ENCODE measurements at regions not wholly inside any gene's neighbourhood (a gene's known extent, or its start where the extent isn't known, plus 50 kb on each side); places are given as distances from the start of the nearest gene placed in this dataset. TPM values are rescaled to one million over a fixed set of nuclear protein-coding genes. Genes with fewer than 3 reads are reported as not detected.
"Not testable (repeated sequence)": the region's sequence is repeated elsewhere in the genome, so short reads cannot be mapped to it uniquely, and the experiment has no call there.

GRCh38 chr10:131025333-131025732 lies 286.2 kb downstream of the TCERG1L start:
- no peak for DNase-seq

GRCh38 chr10:131027256-131027655 lies 284.3 kb downstream of the TCERG1L start:
- DNase-seq, result no peak

GRCh38 chr10:131031346-131031745 lies 280.2 kb downstream of the TCERG1L start:
- DNase-seq, result no peak

GRCh38 chr10:131032329-131033165 lies 279.0 kb downstream of the TCERG1L start:
- DNase-seq, result no peak

GRCh38 chr10:131033166-131034085 lies 278.1 kb downstream of the TCERG1L start:
- no peak for DNase-seq

- DNase-seq, result no peak
Observed at GRCh38 chr10:131034451-131034850, 277.1 kb downstream of the TCERG1L start.

- DNase-seq, result no peak
Observed at GRCh38 chr10:131035779-131036178, 275.7 kb downstream of the TCERG1L start.

- no peak for DNase-seq
Observed at GRCh38 chr10:131038056-131038455, 273.5 kb downstream of the TCERG1L start.

GRCh38 chr10:131041031-131041430 lies 270.5 kb downstream of the TCERG1L start:
- no peak for DNase-seq

GRCh38 chr10:131041441-131041840 lies 270.1 kb downstream of the TCERG1L start:
- no peak for DNase-seq

GRCh38 chr10:131042015-131042414 lies 269.5 kb downstream of the TCERG1L start:
- DNase-seq, result not testable (repeated sequence)

Small RNAs in the stretch of these regions (small RNA-seq; reads per million reads assigned to genes)
- gene MIR378C, result not detected
- not detected for gene RF00019

All from occipital lobe (tissue), 2 donors.